ENCODE measurements at regions not wholly inside any gene's neighbourhood (a gene's known extent, or its start where the extent isn't known, plus 50 kb on each side); places are given as distances from the start of the nearest gene placed in this dataset.

DNA sequence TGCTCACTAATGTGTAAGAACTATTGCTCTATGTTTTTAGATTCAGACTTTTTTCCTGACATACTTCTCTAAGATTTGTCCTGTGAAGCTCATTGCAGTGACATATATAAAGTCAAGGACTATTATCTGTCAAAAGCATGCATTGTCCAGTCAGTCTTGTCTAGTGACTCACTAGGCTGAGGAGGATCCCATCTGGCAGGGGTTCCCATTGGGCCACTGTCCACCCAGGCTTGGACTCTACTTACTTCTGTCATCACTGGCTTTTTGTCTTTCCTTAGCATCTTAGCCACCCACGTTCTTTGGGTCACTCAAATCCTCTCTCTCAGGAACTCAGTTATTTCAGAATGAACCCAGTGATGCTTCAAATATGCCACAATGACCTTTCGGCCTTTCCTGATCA, 132.6 kb upstream of the NABP1 start:
- Histone ChIP-seq H3K4me2 (ENCODE audit: insufficient read depth, low read length, poor library complexity, severe bottlenecking) (no peak overlapping the region), H2AFZ (ENCODE audit: low read length) (no peak overlapping the region), H2AK5ac (ENCODE audit: low read depth, low read length) (no peak overlapping the region), H2BK15ac (ENCODE audit: low read length) (no peak overlapping the region), H3K23ac (ENCODE audit: low read depth, low read length, poor library complexity) (no peak overlapping the region), H3K18ac (ENCODE audit: low read length) (no peak overlapping the region), H3K4me3 (ENCODE audit: low read length in 2 of 2) (no peak overlapping the region), H2BK120ac (ENCODE audit: low read depth, low read length) (no peak overlapping the region), H4K8ac (ENCODE audit: low read depth, low read length) (no peak overlapping the region), H3K9ac (ENCODE audit: low read depth, low read length, poor library complexity) (no peak overlapping the region), H3K36me3 (replicated peaks in 1 of 2; ENCODE audit: control insufficient read depth in 2 of 2, insufficient read depth in 2 of 2, low read length in 2 of 2) (no peaks in the 10 kb centered on the region), H3K4me1 (ENCODE audit: control insufficient read depth in 2 of 2, insufficient read depth in 1 of 2, low read depth in 1 of 2, low read length in 2 of 2) (peaks cover 0 to 2% of the 10 kb centered on the region in 2 donors), H3K14ac (ENCODE audit: low read length) (no peak overlapping the region), H3K79me1 (ENCODE audit: low read depth, low read length) (no peaks in the 10 kb centered on the region), H3K27ac (replicated peaks; ENCODE audit: low read length) (no peak overlapping the region), H3K4ac (ENCODE audit: low read length) (no peak overlapping the region), H2BK12ac (ENCODE audit: low read length) (no peak overlapping the region), H4K91ac (ENCODE audit: low read depth, low read length, poor library complexity) (no peak overlapping the region), H3K27me3 (ENCODE audit: control insufficient read depth in 3 of 3, insufficient read depth in 3 of 3, low read depth in 1 of 3, low read length in 3 of 3) (no peaks in the 10 kb centered on the region), H3K9me3 (replicated peaks in 1 of 2; ENCODE audit: control insufficient read depth in 2 of 2, insufficient read depth in 1 of 2, low read depth in 1 of 2, low read length in 2 of 2) (no peaks in the 10 kb centered on the region), H2BK5ac (ENCODE audit: low read length) (no peak overlapping the region)
- no CpG with 5 or more reads among the region's 2 CpGs for WGBS, 2 donors (ENCODE audit: extremely low coverage in 2 of 2, insufficient read length in 2 of 2, insufficient replicate concordance in 1 of 2)
- DNase-seq (ENCODE audit: low spot score): no peak

DNA sequence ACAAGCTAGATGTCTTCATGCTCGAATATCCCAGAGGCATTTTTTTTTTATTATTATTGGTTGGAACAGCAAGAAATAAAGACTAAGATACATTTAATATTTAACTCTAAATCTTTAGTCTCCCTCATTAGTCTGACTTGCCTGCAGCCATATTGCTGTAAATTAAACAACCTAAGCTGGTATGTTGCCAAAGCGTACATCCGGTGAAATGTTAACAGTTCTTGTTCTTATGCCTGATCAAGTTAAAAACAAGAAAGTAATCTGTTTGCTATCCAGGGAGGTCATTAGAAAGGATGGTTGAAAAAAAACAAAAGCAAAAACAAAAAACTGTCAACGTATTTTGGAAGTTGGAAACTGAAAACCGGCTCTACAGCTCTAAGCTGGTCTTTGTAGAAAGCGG, 125.9 kb upstream of the NABP1 start:
- Histone ChIP-seq H3K27ac (replicated peaks; ENCODE audit: low read length) (no peak overlapping the region), H3K18ac (ENCODE audit: low read length) (no peak overlapping the region), H3K4me2 (ENCODE audit: insufficient read depth, low read length, poor library complexity, severe bottlenecking) (no peak overlapping the region), H3K14ac (ENCODE audit: low read length) (no peak overlapping the region), H2AFZ (ENCODE audit: low read length) (no peak overlapping the region), H2BK5ac (ENCODE audit: low read length) (no peak overlapping the region), H2BK12ac (ENCODE audit: low read length) (no peak overlapping the region), H3K23ac (ENCODE audit: low read depth, low read length, poor library complexity) (no peak overlapping the region), H3K4ac (ENCODE audit: low read length) (no peak overlapping the region), H2AK5ac (ENCODE audit: low read depth, low read length) (no peak overlapping the region), H3K36me3 (replicated peaks in 1 of 2; ENCODE audit: control insufficient read depth in 2 of 2, insufficient read depth in 2 of 2, low read length in 2 of 2) (no peaks in the 10 kb centered on the region), H3K4me3 (ENCODE audit: low read length in 2 of 2) (no peak overlapping the region), H4K91ac (ENCODE audit: low read depth, low read length, poor library complexity) (no peak overlapping the region), H3K9me3 (replicated peaks in 1 of 2; ENCODE audit: control insufficient read depth in 2 of 2, insufficient read depth in 1 of 2, low read depth in 1 of 2, low read length in 2 of 2) (no peaks in the 10 kb centered on the region), H3K4me1 (ENCODE audit: control insufficient read depth in 2 of 2, insufficient read depth in 1 of 2, low read depth in 1 of 2, low read length in 2 of 2) (peaks cover 0 to 2% of the 10 kb centered on the region in 2 donors), H3K79me1 (ENCODE audit: low read depth, low read length) (no peaks in the 10 kb centered on the region), H3K27me3 (ENCODE audit: control insufficient read depth in 3 of 3, insufficient read depth in 3 of 3, low read depth in 1 of 3, low read length in 3 of 3) (peaks cover 0 to 4% (median 0%) of the 10 kb centered on the region in 3 experiments), H4K8ac (ENCODE audit: low read depth, low read length) (no peak overlapping the region), H3K9ac (ENCODE audit: low read depth, low read length, poor library complexity) (no peak overlapping the region), H2BK120ac (ENCODE audit: low read depth, low read length) (no peak overlapping the region), H2BK15ac (ENCODE audit: low read length) (no peak overlapping the region)
- WGBS, 2 donors (ENCODE audit: extremely low coverage in 2 of 2, insufficient read length in 2 of 2, insufficient replicate concordance in 1 of 2): no CpG with 5 or more reads among the region's 6 CpGs
- no peak for DNase-seq (ENCODE audit: low spot score)

DNA sequence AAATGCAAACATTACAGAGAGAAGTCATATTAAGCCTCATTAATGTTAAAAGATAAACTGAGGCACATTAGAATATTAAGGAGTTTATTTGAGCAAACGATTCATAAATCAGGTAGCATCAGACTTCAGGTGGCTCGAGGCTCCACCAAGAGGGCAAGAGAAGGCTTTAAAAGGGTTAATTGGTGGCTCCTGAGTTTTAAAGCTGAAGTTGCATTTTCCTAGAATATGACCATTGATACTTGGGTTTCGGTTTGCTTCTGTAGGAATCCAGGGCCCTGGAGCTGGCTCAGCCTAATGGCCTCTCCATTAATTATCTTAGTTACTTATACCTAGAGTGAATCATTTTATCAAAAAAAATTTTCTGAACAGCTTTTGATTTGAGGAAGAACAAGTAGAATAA, 123.7 kb upstream of the NABP1 start:
- no peak overlapping the region for H3K4me3 ChIP-seq (ENCODE audit: low read length in 2 of 2)
- peaks cover 0 to 4% (median 0%) of the 10 kb centered on the region in 3 experiments for H3K27me3 ChIP-seq (ENCODE audit: control insufficient read depth in 3 of 3, insufficient read depth in 3 of 3, low read depth in 1 of 3, low read length in 3 of 3)
- H4K91ac ChIP-seq (ENCODE audit: low read depth, low read length, poor library complexity): no peak overlapping the region
- no peak overlapping the region for H2BK12ac ChIP-seq (ENCODE audit: low read length)
- peaks cover 0 to 2% of the 10 kb centered on the region in 2 donors for H3K4me1 ChIP-seq (ENCODE audit: control insufficient read depth in 2 of 2, insufficient read depth in 1 of 2, low read depth in 1 of 2, low read length in 2 of 2)
- WGBS, 2 donors (ENCODE audit: extremely low coverage in 2 of 2, insufficient read length in 2 of 2, insufficient replicate concordance in 1 of 2): no CpG with 5 or more reads among the region's 3 CpGs
- H2AK5ac ChIP-seq (ENCODE audit: low read depth, low read length): no peak overlapping the region
- H3K18ac ChIP-seq (ENCODE audit: low read length): no peak overlapping the region
- H4K8ac ChIP-seq (ENCODE audit: low read depth, low read length): no peak overlapping the region
- H2AFZ ChIP-seq (ENCODE audit: low read length): no peak overlapping the region
- H2BK5ac ChIP-seq (ENCODE audit: low read length): no peak overlapping the region
- H3K9ac ChIP-seq (ENCODE audit: low read depth, low read length, poor library complexity): no peak overlapping the region
- no peaks in the 10 kb centered on the region for H3K9me3 ChIP-seq (replicated peaks in 1 of 2; ENCODE audit: control insufficient read depth in 2 of 2, insufficient read depth in 1 of 2, low read depth in 1 of 2, low read length in 2 of 2)
- H2BK120ac ChIP-seq (ENCODE audit: low read depth, low read length): no peak overlapping the region
- DNase-seq (ENCODE audit: low spot score): no peak
- H3K36me3 ChIP-seq (replicated peaks in 1 of 2; ENCODE audit: control insufficient read depth in 2 of 2, insufficient read depth in 2 of 2, low read length in 2 of 2): no peaks in the 10 kb centered on the region
- no peaks in the 10 kb centered on the region for H3K79me1 ChIP-seq (ENCODE audit: low read depth, low read length)
- H3K14ac ChIP-seq (ENCODE audit: low read length): no peak overlapping the region
- no peak overlapping the region for H3K4me2 ChIP-seq (ENCODE audit: insufficient read depth, low read length, poor library complexity, severe bottlenecking)
- no peak overlapping the region for H2BK15ac ChIP-seq (ENCODE audit: low read length)
- H3K4ac ChIP-seq (ENCODE audit: low read length): no peak overlapping the region
- no peak overlapping the region for H3K23ac ChIP-seq (ENCODE audit: low read depth, low read length, poor library complexity)
- no peak overlapping the region for H3K27ac ChIP-seq (replicated peaks; ENCODE audit: low read length)

DNA sequence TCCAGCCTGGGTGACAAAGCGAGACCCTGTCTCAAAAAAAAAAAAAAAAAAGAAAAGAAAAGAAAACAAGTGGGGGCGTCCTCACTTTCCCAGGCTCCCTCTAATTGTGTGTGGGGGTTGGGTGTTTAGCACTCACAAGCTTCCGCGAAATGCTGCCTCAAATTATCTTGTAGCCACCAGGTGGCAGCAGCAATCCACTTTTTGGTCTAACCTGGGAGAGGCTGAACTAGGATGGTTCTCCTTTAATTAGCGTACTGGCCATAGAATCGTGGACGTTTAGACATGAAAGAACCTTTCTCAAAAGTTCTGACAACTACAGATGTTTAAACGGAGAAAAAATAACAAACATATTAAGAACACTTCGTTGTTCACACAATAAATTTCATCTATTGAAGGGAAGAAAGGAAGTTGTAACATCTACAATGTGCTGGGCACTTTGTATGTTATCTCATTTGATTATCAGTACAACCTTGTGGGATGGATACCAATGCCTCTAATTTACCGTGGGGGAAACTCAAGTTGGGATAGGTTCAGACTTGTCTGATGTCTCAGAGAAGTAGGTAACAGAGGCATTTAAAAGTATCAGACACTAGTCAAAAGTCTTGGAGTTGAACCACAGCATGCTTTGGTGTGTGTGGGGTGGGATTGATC, 122.7 kb upstream of the NABP1 start:
- no CpG with 5 or more reads among the region's 10 CpGs for WGBS, 2 donors (ENCODE audit: extremely low coverage in 2 of 2, insufficient read length in 2 of 2, insufficient replicate concordance in 1 of 2)
- H2BK15ac ChIP-seq (ENCODE audit: low read length): no peak overlapping the region

More for the DNA sequence above, 122.7 kb upstream of the NABP1 start:
- no peak overlapping the region for H3K4ac ChIP-seq (ENCODE audit: low read length)
- peaks cover 0 to 2% of the 10 kb centered on the region in 2 donors for H3K4me1 ChIP-seq (ENCODE audit: control insufficient read depth in 2 of 2, insufficient read depth in 1 of 2, low read depth in 1 of 2, low read length in 2 of 2)
- H3K4me2 ChIP-seq (ENCODE audit: insufficient read depth, low read length, poor library complexity, severe bottlenecking): no peak overlapping the region
- no peak overlapping the region for H3K27ac ChIP-seq (replicated peaks; ENCODE audit: low read length)
- no peak overlapping the region for H4K8ac ChIP-seq (ENCODE audit: low read depth, low read length)
- no peak overlapping the region for H3K9ac ChIP-seq (ENCODE audit: low read depth, low read length, poor library complexity)
- peaks cover 0 to 4% (median 0%) of the 10 kb centered on the region in 3 experiments for H3K27me3 ChIP-seq (ENCODE audit: control insufficient read depth in 3 of 3, insufficient read depth in 3 of 3, low read depth in 1 of 3, low read length in 3 of 3)
- H4K91ac ChIP-seq (ENCODE audit: low read depth, low read length, poor library complexity): no peak overlapping the region
- no peak overlapping the region for H3K4me3 ChIP-seq (ENCODE audit: low read length in 2 of 2)
- H2BK12ac ChIP-seq (ENCODE audit: low read length): no peak overlapping the region
- H3K14ac ChIP-seq (ENCODE audit: low read length): no peak overlapping the region
- no peak overlapping the region for H2BK120ac ChIP-seq (ENCODE audit: low read depth, low read length)
- no peak overlapping the region for H2AK5ac ChIP-seq (ENCODE audit: low read depth, low read length)
- H3K79me1 ChIP-seq (ENCODE audit: low read depth, low read length): no peaks in the 10 kb centered on the region
- no peak overlapping the region for H3K18ac ChIP-seq (ENCODE audit: low read length)
- no peaks in the 10 kb centered on the region for H3K36me3 ChIP-seq (replicated peaks in 1 of 2; ENCODE audit: control insufficient read depth in 2 of 2, insufficient read depth in 2 of 2, low read length in 2 of 2)
- peak overlapping the region; percentile 62 for H2AFZ ChIP-seq (ENCODE audit: low read length)
- H2BK5ac ChIP-seq (ENCODE audit: low read length): no peak overlapping the region
- DNase-seq (ENCODE audit: low spot score): peak; percentile 76
- H3K9me3 ChIP-seq (replicated peaks in 1 of 2; ENCODE audit: control insufficient read depth in 2 of 2, insufficient read depth in 1 of 2, low read depth in 1 of 2, low read length in 2 of 2): no peaks in the 10 kb centered on the region
- H3K23ac ChIP-seq (ENCODE audit: low read depth, low read length, poor library complexity): no peak overlapping the region
